Midbrain (tissue), 1 donor: ENCODE measurements at regions not wholly inside any gene's neighbourhood (a gene's known extent, or its start where the extent isn't known, plus 50 kb on each side); places are given as distances from the start of the nearest gene placed in this dataset.
A peak's percentile ranks its signal among the peaks of the same experiment; 100 is the strongest.

Source experiments
- DNase-seq: peaks from one replicate; lab custom pipeline; 2025; lab: John Stamatoyannopoulos, UW

- no peak for DNase-seq
Observed at GRCh38 chr5:97846643-97847042, 663.6 kb upstream of the RIOK2 start.

- DNase-seq, result no peak
Observed at GRCh38 chr5:97847920-97848631, 665.0 kb upstream of the RIOK2 start.

DNA sequence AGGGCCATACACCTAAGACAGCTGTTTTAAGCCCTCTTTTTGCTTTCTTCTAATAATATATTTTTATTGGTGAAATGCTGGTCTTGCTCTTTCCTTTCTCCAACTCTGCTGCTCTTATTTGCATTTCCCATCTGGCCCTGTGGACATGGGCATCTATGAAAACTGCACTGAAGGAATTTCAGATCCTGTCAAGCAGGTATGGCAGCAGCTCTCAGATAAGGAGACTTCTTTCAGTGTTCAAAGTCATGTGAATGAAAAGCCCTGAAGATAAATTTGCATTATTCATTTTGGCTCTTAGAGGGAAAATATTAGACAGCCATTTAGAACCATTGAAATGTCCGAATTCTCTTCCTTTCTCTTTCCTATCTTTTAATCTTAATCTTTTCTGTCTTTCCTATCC lies 668.0 kb upstream of the RIOK2 start:
- no peak for DNase-seq

GRCh38 chr5:97854871-97855762 lies 672.1 kb upstream of the RIOK2 start:
- DNase-seq, result no peak

- no peak for DNase-seq
Observed at GRCh38 chr5:97874491-97874890, 691.4 kb upstream of the RIOK2 start.

- no peak for DNase-seq
Observed at GRCh38 chr5:97876272-97876671, 693.2 kb upstream of the RIOK2 start.

GRCh38 chr5:97877588-97877987 lies 694.5 kb upstream of the RIOK2 start:
- DNase-seq, result peak; percentile 47

- no peak for DNase-seq
Observed at GRCh38 chr5:97888439-97888838, 705.4 kb upstream of the RIOK2 start.

DNA sequence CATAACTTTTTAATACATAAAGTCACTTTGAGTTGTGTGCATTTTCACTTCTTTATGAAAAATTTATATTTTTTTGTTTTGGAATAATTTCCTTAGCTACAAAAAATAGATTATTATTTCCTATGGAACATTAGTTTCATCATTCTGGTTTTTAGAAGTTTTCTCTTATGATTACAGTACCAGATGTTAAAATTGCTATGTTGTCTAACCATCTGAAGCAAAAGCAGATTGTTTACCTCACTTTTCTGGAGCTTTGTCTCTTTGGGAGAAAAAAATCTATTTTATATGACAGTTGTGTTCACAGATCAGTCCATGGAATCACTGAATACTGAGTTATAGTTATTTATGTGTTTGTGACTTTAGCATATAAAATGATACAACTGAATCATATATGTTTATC lies 708.9 kb upstream of the RIOK2 start:
- no peak for DNase-seq

DNA sequence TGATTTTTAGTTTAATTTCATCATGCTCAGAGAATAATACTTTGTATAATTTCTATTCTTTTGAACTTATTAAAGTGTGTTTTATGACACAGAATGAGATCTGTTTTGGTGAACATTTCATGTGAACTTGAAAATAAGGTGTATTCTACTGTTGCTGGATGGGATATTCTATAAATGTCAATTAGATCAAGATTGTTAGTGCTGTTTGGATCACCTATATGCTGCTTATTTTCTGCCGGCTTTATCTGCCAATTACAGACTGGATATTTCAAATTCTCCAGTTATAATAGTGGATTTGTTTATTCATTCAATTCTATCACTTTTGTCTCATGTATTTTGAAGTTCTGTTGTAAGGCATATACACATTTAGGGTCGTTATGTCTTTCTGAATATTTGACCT lies 720.7 kb upstream of the RIOK2 start:
- DNase-seq, result no peak

- no peak for DNase-seq
Observed at GRCh38 chr5:97906135-97906534, 723.1 kb upstream of the RIOK2 start.

DNA sequence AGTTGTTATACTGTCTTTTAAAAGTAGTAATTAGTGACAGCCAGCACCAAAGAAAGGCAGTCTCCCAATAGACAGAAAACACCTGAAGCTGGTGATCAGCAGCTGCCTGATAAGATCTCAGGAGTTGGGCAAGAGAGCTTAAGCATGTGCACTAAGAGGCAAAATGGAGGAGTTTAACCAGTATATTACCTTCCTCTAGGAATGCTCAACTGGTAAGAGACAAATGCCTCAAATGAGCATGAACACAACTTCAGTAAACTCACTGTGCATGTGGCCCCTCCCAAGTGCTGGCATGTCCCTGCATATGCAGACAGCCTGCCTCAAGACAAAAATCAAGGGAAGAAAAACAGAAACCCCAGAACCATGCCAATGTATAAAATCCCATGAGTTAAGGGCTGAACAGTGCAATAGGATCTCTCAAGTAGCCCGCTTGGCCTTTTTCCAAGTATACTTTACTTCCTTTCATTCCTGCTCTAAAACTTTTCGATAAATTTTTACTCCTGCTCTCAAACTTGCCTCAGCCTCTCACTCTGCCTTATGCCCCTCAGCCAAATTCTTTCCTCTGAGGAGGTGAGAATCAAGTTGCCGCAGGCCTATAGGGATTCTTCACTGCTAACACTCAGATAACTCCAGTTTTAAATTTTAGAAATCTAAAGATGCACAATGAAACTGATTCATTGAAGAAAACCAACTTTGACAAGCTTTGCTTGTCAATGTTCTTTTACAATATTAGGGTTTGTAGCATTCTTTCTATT lies 724.8 kb upstream of the RIOK2 start:
- no peak for DNase-seq

DNA sequence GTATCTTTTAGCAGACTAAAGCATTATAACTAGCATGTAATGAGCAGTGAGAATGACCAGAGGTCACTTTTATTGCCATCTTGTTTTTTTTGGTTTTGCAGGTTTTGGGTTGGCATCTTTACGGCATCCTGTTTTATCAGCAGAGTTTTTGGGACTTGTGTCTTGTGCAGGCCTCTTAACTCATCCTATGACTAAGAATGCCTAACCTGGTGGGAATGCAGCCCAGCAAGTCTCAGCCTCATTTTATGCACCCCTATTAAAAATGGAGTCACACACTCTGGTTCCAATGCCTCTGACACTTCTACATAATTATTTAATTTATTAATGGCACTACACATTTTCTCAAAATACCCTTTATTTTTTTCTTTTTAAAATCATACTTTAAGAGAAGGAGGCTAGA lies 726.5 kb upstream of the RIOK2 start:
- DNase-seq, result no peak

- no peak for DNase-seq
Observed at GRCh38 chr5:97914483-97914882, 731.4 kb upstream of the RIOK2 start.

DNA sequence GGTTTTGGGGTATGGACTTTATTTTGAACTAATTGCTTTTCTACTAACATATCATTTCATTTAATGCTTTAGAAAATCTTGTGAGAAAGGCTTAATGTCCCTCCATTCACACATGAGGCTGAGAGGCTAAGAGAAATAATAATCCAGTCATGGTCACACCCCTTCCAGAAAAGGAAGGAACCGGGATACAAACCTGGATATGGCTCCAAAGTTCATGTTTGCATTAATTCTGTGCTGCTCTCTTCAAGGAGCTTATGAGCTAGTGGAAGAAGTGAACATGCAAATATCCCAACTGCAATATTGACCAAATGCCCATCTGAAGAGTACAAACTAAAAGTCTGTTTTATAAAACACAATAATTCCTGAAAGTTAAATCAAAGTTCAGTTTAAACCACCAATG lies 732.1 kb upstream of the RIOK2 start:
- no peak for DNase-seq

- DNase-seq, result no peak
Observed at GRCh38 chr5:97918057-97918456, 735.0 kb upstream of the RIOK2 start.

DNA sequence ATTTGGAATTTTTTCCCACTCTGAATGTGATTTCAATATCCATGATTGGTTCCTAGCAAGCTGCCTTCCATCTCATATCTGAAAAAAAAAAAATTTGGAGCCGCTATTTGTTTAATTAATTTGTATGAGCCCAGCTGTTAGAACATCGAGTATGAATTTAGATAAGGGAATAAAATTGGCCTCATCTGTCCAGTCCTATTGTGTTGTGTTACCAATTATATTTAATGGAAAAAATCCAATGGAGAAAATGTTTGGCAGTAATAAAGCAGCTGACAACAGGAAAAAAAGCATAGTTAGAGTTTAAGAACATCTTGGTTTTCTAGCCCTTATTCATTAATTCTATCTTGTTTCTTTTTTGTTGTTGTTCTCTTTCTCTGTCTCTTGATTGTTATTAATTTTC lies 735.6 kb upstream of the RIOK2 start:
- no peak for DNase-seq

- DNase-seq, result no peak
Observed at GRCh38 chr5:97919719-97920118, 736.7 kb upstream of the RIOK2 start.

GRCh38 chr5:97922776-97923175 lies 739.7 kb upstream of the RIOK2 start:
- DNase-seq, result no peak

DNA sequence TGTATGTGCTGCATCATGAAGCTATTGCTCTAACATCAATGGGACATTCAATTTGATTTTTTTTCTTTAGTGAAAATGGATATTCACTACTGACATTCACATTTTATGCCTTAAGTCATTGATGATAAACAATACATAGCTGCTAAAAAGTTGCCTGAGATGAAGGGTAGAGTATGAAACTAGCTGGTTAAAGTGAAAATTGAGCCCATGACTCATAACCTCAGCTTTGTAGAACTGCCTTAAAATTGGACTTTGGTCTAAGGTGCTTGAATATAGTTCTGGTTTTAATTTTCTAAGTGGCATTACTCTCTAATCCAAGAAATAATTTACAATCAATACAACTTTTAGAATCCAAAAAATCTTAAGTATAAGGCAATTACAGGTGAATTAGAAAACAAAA lies 740.4 kb upstream of the RIOK2 start:
- DNase-seq, result no peak

- DNase-seq, result no peak
Observed at GRCh38 chr5:97923997-97924396, 741.0 kb upstream of the RIOK2 start.

DNA sequence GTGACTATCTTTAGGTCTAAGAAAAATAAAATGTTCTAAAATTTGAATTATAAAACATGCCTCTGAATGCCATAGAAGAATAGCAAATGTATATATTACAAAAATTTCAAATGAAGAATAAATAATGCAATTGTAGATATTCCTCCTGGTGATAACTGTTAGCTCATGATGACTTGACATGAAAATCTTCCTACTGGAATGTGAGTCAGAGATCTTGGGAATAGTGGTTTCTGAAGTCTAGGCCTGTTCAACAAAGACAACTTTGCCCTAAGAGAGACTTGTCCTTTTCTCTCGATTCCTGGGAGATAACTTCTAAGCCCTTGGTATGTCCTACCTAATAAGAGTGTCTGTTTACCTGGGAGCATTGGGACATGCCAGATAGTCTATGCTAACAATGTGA lies 746.3 kb upstream of the RIOK2 start:
- DNase-seq, result no peak

DNA sequence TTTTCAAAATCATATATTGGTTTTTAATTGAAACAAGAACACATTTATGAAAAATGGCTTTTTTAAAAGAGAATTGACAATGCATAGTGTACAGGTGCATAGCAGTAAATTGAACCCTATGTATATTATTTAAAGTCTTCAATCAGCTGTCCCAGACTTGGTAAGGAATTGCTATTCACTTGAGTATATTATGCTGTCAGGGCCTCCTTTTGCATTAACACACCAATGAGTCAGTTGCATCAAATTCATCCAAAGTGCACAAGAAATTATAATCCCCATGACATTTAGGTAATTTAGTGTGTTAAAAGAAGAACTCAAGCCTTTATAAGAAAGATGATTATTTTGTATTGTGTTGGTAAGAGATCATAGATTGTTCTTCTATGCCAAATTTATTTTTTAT lies 748.8 kb upstream of the RIOK2 start:
- no peak for DNase-seq
